GM21619 (cell line): ENCODE measurements at regions not wholly inside any gene's neighbourhood (a gene's known extent, or its start where the extent isn't known, plus 50 kb on each side); places are given as distances from the start of the nearest gene placed in this dataset.
"Not testable (repeated sequence)": the region's sequence is repeated elsewhere in the genome, so short reads cannot be mapped to it uniquely, and the experiment has no call there.

Source experiments
- ATAC-seq: cut with Tn5 transposase; IDR thresholded peaks from one replicate; pipeline ENCODE4 v1.9.1; 2021; ENCODE audit not compliant: unreplicated experiment

DNA sequence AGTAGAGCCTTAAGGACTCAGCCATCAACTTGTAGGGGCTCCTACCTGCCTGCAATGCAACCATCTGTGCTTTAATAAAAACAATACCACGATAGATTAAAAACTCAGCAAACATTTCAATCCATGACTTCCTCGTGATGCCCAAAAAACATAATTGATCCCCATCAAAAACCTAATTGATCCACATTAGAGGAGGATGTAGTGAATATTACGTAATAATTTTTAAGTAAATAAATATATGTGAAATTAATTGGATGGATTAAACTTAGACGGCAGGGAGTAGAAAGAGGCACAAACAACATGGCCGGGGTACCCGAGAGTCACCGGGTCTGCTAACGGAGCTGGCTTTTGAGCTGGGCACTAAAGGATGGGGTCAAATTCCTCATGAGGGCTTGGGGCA is 87.3 kb downstream of the ARL4C start:
- no peak for ATAC-seq

DNA sequence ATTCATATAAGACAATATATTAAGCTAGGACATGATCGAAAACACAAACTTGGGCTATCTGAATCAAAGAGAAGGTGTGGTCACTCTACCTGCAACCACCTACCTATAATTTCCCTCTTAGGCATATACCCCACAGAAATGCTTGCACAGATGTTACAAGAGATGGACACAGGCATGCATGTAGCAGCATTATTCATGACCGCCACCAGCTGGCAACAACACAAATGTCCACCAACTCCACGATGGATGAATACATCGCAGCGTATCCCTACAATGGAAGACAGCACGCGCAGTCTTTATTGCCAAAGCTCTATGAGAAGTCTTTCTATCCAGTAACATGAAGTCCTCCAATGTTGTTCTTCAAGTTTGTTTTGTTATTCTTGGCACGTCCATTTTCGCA is 90.8 kb downstream of the ARL4C start:
- ATAC-seq, result no peak

DNA sequence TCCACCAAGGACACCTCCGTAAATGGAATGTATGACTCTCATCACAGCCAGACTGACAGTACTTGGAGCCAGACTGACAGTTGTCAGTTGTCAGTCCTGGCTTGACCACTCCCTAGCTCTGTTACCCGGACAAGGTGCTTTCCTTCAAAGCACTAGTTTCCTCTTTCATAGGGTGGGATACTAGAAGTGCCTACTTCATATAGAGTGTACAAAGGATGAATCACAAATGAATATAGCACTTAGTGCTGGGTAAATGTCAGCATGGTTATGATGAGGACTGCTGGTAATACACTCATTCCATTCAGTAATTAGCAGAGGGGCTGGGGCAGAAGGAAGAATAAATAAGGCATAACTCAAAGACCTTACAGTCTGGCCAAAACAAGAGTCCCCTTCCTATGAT is 91.4 kb downstream of the ARL4C start:
- ATAC-seq, result no peak

DNA sequence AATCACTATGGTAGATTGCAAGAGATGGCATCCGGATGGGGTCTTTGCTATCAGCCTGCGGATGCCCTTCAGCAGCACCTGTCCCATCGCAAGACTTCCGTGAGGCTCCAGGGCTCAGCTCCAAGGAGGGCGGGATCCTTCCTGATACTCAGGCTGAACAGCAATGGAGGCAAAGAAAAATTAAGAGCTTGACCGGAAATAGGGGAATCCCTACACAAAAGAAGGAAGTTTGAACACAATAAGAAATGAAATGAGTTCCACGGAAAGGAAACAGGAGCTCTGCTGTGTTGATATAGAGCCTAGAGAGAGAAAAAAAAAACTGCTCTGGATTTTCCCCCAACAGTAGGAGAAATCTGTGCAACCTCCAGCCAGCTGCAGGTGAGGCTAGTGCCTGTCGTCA is 91.9 kb downstream of the ARL4C start:
- ATAC-seq, result no peak

DNA sequence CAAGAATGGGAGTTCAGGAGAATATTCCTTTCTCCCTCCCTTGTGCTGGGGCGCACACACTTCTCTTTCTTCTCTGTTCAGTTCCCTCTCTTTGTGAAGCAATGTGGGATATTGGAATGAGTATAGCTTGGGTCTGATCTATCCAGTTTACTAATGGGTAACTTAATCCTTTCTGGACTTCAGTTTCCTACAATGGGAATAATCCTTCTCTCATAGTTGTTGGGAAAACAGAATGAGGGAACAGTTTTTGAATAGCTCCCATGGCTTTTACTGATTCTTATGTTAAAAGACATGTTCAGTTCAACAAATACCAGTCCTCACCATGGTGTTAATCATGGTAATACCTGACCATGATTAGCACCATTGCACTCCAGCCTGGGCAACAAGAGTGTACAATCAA is 93.1 kb downstream of the ARL4C start:
- ATAC-seq, result no peak

DNA sequence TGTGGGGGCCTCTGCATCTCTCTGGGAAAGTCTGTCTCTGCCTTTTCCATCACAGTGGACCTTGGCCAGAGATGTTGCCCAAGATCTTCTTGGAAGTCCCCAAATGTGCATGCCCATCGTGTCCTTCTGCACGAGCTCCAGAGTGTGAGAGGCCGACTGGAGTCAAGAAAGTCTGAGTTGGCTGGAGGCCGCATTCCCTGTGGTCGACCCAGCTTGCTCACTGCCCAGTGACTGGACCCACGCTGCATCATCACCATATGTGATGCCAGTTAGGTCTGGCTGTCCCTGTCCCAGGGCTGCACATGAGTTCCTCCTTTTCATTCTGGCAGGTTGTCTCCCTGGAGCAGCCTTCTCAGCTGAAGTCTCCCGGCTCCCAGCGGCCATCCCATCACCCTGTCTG is 93.8 kb downstream of the ARL4C start:
- no peak for ATAC-seq

DNA sequence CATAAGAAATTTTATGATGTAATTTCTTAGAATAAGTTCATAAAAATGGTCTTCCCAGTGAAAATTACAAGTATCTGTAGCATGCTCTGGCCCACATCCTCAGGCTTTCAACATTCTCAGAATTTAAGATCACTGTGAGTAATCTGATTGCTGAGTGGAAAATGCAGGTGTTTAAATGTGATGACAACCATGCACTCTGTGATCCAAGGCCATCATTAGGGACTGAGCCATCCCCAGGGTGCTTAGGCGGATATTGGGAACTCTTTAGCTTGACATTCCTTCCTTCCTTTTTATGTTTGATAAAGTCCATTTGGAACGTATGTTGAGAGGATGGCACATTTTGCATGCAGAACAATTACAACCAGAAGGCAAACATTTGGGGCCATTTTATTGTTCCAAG is 95.5 kb downstream of the ARL4C start:
- no peak for ATAC-seq

DNA sequence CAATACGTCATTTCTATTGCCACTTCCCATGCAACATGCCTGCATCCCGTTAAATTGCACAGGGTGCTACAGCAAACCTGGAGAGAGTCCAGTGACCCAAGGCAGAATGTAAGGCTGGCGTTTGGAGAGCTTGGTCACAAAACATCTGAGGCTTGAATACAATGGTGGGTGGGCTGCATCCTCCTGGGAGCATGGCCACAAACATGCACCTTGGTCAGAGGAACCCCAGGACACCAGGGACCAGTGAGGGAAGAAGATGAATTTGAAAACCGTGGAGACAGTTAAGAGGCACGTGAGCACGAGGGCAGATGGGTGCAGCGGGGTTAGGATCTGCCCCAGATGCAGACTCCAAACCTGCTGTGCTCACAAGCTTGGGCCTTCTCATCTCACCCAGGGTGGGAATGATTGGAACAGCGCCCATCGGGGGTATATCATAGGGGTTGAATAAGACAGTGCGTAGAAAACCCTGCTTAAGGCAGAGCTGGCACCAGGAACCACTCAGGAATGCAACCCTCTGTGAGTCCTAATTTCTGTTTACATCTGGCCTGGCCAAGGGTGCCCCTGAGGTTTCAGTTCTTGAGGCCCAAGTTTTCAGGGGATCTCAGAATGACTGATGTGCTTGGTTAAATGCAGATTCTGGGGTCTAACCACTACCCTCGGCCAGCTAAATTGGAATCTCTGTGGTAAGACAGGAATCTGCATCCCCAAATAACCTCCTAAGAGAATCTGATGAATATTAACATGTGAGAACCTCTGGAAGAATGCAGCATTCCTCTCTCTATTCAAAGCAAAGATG is 97.2 kb downstream of the ARL4C start:
- ATAC-seq, result no peak

DNA sequence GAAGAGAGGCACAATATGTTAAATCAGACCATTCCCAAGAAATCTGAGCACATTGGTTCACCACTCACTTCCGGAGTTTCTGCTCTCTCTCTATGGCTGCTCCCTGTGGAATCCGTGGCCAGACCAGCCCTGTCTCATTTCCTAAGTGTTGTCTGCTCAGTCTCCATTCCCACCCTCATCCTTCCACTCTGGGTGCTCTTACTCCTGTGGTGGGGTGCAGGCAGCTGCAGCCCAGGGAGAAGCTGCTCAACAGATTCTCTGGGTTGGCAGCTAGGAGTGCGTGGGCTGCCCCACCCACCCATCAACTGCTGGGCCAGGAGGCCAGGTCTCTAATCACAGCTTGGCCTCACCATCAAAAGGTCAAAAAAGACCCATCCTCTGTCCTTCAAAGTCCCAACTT is 98.3 kb downstream of the ARL4C start:
- no peak for ATAC-seq

DNA sequence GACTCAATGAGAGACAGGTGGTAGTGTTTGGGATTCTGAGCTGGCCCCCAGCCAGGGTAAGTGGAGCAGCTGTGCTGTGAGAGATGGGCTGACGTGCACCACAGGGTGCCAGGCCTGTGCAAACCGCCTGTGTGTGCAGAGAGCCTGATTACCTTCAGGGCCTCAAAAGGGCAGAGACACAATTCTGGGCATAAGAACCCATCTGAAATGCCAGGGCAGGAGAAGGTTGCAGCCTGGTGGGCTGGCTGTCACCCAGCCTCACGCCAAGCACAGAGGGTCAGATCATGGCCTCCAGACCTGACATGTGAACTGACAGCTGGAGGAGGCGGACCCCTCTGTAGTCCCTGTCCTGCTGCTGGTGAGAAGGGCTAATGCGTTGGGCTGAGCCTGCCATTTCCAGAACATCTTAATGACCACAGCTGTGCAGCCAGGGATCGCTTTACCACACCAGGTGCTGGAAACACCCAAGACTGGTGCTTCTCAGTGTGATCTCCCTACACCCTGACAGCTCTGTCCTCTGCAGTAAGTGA is 100.9 kb downstream of the ARL4C start:
- no peak for ATAC-seq

DNA sequence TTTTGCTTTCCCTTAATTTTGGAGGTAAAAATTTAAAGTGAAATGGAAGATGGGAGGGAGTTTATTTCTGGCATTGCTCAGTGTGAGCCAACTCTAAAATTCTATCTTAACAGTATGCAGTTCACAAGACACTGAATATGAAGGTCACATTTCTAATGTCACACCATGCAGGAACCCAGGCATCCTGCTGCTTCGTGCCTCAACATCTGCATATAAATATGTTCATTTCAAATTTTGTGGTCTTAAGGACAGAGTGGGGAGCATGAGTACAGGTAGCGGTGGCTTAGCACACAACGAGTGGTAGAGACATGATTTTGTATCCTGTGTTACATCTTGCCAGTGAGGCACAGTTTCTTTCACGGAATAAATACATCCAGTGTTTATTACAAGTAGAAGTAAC is 102.4 kb downstream of the ARL4C start:
- ATAC-seq, result no peak

DNA sequence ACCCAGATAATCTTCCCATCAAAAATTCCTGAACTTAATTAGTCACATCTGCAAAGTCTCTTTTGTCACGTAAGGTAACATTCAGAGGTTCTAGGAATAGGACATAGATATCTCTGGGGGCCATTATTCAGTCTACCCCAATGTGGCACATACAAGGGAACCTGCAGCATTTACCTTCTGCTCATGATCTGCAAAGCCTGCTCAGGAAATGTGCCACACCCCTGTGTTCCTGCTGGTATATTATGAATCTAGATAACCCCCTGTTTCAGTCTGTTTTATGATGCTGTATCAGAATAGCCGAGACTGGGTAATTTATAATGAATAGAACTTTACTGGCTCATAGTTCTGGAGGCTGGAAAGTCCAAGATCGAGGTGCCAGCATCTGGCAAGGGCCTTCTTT is 103.5 kb downstream of the ARL4C start:
- no peak for ATAC-seq

DNA sequence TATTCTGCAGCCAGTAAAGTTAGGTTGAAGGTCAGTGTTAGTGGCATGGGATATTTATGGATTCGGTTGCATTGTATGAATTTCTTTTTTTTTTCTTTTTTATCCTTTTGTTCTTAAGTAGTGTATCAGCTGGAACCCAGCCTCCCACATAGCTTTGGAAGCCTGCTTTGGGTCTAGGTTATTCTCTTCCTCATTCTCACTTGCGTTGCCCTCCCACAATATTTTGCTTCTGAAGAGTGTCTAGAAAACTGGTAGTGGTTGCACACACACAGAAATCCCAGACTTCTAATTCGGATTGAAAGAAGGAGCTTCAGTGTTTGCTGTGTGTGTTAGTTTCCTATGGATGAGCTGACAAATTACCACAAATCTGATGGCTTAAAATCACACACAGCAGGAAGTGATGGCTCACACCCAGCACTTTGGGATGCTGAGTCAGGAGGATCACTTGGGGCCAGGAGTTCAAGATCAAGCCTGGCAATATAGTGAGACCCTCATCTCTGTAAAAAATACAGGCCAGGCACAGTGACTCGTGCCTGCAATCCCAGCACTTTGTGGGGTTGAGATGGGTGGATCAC is 104.8 kb downstream of the ARL4C start:
- ATAC-seq, result no peak

DNA sequence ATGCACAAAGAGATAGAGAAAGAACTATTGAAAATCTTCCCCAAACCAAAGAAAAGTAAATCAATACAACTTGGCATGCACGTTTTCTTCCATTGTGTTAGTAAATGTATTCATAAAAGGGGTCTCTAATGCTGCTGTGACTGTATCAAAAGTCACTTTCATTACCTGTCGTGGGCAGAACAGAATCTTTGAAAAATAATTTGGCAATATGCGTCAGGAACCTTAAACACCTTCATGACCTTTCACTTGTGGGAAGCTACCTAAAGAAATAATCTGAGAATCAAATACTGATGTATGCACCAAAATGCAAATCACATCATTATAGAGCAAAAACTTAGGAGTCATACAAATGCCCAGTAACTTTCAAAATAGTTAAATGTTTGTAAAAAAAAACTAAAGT is 105.3 kb downstream of the ARL4C start:
- ATAC-seq, result no peak

DNA sequence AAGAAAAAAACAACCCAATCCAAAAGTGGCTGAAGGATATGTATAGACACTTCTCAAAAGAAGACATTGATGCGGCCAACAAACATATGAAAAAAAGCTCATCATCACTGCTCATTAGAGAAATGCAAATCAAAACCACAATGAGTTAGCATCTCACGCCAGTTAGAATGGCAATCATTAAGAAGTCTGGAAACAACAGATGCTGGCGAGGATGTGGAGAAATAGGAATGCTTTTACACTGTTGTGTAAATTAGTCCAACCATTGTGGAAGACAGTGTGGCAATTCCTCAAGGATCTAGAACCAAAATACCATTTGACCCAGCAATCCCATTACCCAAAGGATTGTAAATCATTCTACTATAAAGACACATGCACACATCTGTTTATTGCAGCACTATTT is 107.2 kb downstream of the ARL4C start:
- not testable (repeated sequence) for ATAC-seq

DNA sequence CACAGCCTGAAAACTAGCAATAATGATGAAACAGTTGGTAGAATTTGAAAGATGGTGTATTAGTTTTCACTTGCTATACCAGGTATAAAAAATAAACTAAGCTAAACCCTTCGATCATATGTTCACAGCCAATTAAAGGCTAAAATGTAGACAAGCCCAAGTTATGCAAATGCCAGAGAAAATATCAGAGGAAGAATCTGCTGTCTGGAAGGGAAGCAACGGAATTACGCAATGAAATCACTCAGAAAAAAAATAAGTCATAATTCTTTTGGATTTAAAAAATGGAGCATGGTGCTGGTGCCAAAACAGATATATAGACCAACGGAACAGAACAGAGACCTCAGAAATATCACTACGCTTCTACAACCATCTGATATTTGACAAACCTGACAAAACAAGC is 108.3 kb downstream of the ARL4C start:
- no peak for ATAC-seq

DNA sequence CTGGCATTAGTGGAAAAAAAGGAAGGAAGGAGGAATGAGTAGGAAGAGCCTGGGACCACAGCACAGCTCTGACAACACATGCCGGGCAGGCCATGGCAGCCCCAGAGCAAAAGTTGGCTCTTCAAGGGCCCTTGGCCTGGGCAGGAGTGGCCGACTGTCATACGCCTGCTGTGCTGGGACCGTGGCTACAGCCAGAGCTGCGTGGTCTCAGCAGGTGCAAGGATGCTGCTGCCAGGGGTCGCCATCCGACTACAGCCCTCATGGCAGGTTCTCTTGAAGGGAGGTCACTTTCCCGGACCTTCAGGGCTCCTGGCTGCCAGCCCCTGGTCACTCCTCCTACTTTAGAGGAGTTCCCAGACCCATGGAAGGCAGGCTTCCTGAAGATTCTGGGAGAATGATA is 109.9 kb downstream of the ARL4C start:
- no peak for ATAC-seq

DNA sequence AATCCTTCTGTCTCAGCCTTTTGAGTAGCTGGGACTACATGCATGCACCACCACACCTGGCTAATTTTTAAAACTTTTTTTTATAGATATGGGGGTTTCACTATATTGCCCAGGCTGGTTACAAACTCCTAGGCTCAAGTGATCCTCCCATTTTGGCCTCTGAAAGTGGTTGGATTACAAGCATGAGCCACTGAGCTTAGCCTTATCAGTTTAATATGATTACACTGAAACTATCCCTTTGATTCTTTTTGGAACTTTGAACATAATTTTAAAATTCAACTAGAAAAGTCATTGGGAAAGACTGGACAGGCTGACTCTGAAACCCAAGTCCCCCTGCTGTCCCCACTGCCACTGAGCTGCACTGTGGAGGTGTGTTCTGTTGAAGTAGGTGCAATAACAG is 114.8 kb downstream of the ARL4C start:
- ATAC-seq, result no peak

DNA sequence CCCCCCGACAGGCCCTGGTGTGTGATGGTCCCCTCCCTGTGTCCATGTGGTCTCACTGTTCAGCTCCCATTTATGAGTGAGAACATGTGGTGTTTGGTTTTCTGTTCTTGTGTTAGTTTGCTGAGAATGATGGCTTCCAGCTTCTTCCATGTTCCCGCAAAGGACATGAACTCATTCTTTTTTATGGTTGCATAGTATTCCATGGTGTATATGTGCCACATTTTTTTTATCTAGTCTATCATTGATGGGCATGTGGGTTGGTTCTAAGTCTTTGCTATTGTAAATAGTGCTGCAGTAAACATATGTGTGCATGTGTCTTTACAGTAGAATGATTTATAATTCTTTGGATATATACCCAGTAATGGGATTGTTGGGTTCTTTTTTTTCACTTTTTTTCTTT is 117.9 kb downstream of the ARL4C start:
- not testable (repeated sequence) for ATAC-seq

DNA sequence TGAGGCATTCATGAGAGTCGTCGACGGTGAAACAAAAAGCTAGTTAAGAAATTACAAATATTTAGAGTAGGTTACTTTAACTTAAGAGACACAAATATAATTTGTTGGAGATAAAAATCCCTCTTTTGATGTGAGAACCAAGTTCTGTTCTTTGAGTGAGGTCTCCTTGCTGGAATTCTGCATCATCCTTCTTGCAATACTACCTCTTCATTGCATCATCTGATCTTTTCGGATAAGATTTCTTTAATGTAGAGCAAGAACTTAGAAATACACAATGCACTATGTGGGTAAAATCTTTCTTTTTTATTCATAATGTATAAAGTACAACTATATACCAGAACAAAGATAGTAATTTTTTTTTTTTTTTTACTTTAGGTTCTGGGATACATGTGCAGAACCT is 118.4 kb downstream of the ARL4C start:
- no peak for ATAC-seq

DNA sequence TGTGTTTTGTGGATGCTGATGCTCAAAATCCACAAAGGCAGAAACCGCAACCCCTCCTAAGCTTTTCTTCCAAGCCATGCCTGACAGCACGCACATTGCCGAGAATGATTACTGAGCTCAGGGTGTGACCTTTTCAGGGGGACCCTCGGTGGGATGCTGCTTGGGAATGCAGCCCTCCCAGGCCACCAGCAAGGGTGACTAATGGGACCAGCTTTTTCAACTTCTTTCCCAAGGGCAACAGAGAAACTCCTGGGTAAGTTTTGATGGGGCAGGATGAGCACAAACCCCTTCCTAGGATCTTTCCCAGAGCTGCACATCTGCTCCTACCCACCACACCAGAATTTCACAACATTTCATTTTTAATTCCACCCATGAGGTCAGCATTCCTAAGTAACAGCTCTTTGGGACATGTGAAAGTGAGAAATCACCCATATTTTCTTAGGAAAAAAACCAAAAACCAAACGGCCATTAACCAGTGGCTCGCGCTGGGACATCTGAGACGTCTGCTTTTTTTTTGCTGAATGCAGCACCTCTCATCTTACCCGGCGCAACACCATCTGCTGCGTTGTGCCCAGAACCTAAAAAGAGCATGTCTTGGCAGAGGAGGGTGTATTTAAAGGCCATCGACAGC is 119.0 kb downstream of the ARL4C start:
- no peak for ATAC-seq

DNA sequence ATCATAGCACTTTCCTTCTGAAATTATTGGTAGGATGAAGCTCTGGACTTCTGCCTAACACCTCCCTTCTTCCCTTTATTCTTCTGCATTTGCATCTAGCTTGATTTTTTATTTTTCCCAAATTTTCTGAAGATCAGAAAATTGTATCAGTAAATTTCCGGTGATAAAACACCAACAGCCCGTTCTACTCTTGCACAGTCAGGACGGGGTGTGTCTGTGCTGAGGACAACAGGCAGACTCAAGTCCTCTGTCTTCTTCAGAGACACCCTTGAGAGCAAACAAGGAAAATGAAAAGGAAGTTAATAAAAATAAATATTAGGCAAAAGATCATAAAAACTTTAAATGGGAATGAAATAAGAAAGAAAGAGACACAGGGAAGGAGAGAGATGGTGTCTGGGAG is 120.7 kb downstream of the ARL4C start:
- no peak for ATAC-seq
